ENCODE measurements at regions not wholly inside any gene's neighbourhood (a gene's known extent, or its start where the extent isn't known, plus 50 kb on each side); places are given as distances from the start of the nearest gene placed in this dataset.

GRCh38 chr15:27619204-27619603 lies 479.9 kb downstream of the OCA2 start:
- DNase-seq (ENCODE audit: low read depth in 2 of 2), result no peak

- no peak for DNase-seq (ENCODE audit: low read depth in 2 of 2)
Measured at GRCh38 chr15:27617013-27617412, 482.1 kb downstream of the OCA2 start.

GRCh38 chr15:27608248-27608647 lies 490.9 kb downstream of the OCA2 start:
- no peak for DNase-seq (ENCODE audit: low read depth in 2 of 2)

- no peak for DNase-seq (ENCODE audit: low read depth in 2 of 2)
Measured at GRCh38 chr15:27601239-27601960, 497.7 kb downstream of the OCA2 start.

- no peak for DNase-seq (ENCODE audit: low read depth in 2 of 2)
Measured at GRCh38 chr15:27599034-27599433, 500.1 kb downstream of the OCA2 start.

GRCh38 chr15:27598251-27599009 lies 500.7 kb downstream of the OCA2 start:
- no peak for DNase-seq (ENCODE audit: low read depth in 2 of 2)

- no peak for DNase-seq (ENCODE audit: low read depth in 2 of 2)
Measured at GRCh38 chr15:27595211-27595610, 503.9 kb downstream of the OCA2 start.

- DNase-seq (ENCODE audit: low read depth in 2 of 2), result no peak
Measured at GRCh38 chr15:27592036-27592760, 506.9 kb downstream of the OCA2 start.
